MM.1S (cell line): ENCODE measurements at regions not wholly inside any gene's neighbourhood (a gene's known extent, or its start where the extent isn't known, plus 50 kb on each side); places are given as distances from the start of the nearest gene placed in this dataset.

ENCODE experiments used
- DNase-seq: peaks from one replicate; pipeline ENCODE4 v3.0.0-alpha.2; 2015
- H2AFZ ChIP-seq: fragments of 300-600 bp; sonication (generic); 2 replicates; pipeline ENCODE4 v1.6.0; 2016; ENCODE audit warnings: antibody characterized with exemption, low read length
- H3F3A ChIP-seq: fragments of 300-600 bp; sonication (generic); 2 replicates; pipeline ENCODE4 v1.6.1; 2016; ENCODE audit warnings: mild to moderate bottlenecking, antibody characterized with exemption, low read length, moderate library complexity, mixed read lengths; ENCODE audit not compliant: insufficient read depth
- H3K27ac ChIP-seq: fragments of 300-600 bp; sonication (generic); 2 replicates; pipeline ENCODE4 v1.5.1; 2016; ENCODE audit warnings: mild to moderate bottlenecking, low read length
- H3K27me3 ChIP-seq: fragments of 300-600 bp; sonication (generic); replicated peaks from 2 replicates; pipeline ENCODE4 v1.6.0; 2016; ENCODE audit warnings: low read length; ENCODE audit not compliant: insufficient read depth
- H3K36me3 ChIP-seq: fragments of 300-600 bp; sonication (generic); replicated peaks from 2 replicates; pipeline ENCODE4 v1.6.1; 2016; ENCODE audit warnings: mild to moderate bottlenecking, low read length, mixed read lengths; ENCODE audit not compliant: insufficient read depth
- H3K4me1 ChIP-seq: fragments of 300-600 bp; sonication (generic); 2 replicates; pipeline ENCODE4 v1.6.1; 2016; ENCODE audit warnings: low read length, mixed read lengths
- H3K4me2 ChIP-seq: fragments of 300-600 bp; sonication (generic); 2 replicates; pipeline ENCODE4 v1.6.0; 2016; ENCODE audit warnings: low read depth, low read length
- H3K4me3 ChIP-seq: fragments of 300-600 bp; sonication (generic); 2 replicates; pipeline ENCODE4 v1.5.1; 2016; ENCODE audit warnings: low read length, mixed read lengths
- H3K79me2 ChIP-seq: fragments of 300-600 bp; sonication (generic); 2 replicates; pipeline ENCODE4 v1.6.1; 2016; ENCODE audit warnings: mixed run types, low read length, mixed read lengths
- H3K9ac ChIP-seq: fragments of 300-600 bp; sonication (generic); 2 replicates; pipeline ENCODE4 v1.6.1; 2016; ENCODE audit warnings: low read length, mixed read lengths
- H3K9me2 ChIP-seq: fragments of 300-600 bp; sonication (generic); replicated peaks from 2 replicates; pipeline ENCODE4 v1.6.1; 2016; ENCODE audit warnings: mild to moderate bottlenecking, low read length, mixed read lengths; ENCODE audit not compliant: insufficient read depth
- H3K9me3 ChIP-seq: fragments of 300-600 bp; sonication (generic); replicated peaks from 2 replicates; pipeline ENCODE4 v1.6.1; 2016; ENCODE audit warnings: mild to moderate bottlenecking, low read length, mixed read lengths; ENCODE audit not compliant: insufficient read depth
- H4K20me1 ChIP-seq: fragments of 300-600 bp; sonication (generic); 2 replicates; pipeline ENCODE4 v1.6.1; 2016; ENCODE audit warnings: mild to moderate bottlenecking, low read length, moderate library complexity, mixed read lengths; ENCODE audit not compliant: insufficient read depth
- EZH2 ChIP-seq: fragments of 300-600 bp; sonication (generic); optimal IDR thresholded peaks from 2 replicates; pipeline ENCODE3; 2017; ENCODE audit warnings: low read depth, mild to moderate bottlenecking, antibody characterized with exemption, low read length, mixed read lengths
- EZH2phosphoT487 ChIP-seq: fragments of 300-600 bp; sonication (generic); IDR thresholded peaks from 2 replicates; pipeline ENCODE4 v1.6.1; 2018; ENCODE audit warnings: antibody characterized with exemption, low read length
- TF ChIP-seq, protein P1 (sequence below): fragments of 300-600 bp; sonication (generic); IDR thresholded peaks from 2 replicates; pipeline ENCODE4 v1.5.1; 2016; ENCODE audit warnings: antibody characterized with exemption, low read length, mixed read lengths

GRCh38 chr2:117127680-117128079, 686.8 kb upstream of the DDX18 start:
- Histone ChIP-seq H3K27ac (no peak overlapping the region), H3K27me3 (no peaks in the 10 kb centered on the region), H3K9me2 (no peaks in the 10 kb centered on the region), H3K79me2 (no peaks in the 10 kb centered on the region), H3K9me3 (no peaks in the 10 kb centered on the region), H3K4me1 (no peaks in the 10 kb centered on the region), H2AFZ (no peak overlapping the region), H3F3A (no peaks in the 10 kb centered on the region), H3K36me3 (no peaks in the 10 kb centered on the region), H4K20me1 (no peaks in the 10 kb centered on the region), H3K9ac (no peak overlapping the region), H3K4me2 (no peak overlapping the region), H3K4me3 (no peak overlapping the region)
- no peak for TF ChIP-seq EZH2
- no peak for TF ChIP-seq EZH2phosphoT487
- TF ChIP-seq, protein P1, sequence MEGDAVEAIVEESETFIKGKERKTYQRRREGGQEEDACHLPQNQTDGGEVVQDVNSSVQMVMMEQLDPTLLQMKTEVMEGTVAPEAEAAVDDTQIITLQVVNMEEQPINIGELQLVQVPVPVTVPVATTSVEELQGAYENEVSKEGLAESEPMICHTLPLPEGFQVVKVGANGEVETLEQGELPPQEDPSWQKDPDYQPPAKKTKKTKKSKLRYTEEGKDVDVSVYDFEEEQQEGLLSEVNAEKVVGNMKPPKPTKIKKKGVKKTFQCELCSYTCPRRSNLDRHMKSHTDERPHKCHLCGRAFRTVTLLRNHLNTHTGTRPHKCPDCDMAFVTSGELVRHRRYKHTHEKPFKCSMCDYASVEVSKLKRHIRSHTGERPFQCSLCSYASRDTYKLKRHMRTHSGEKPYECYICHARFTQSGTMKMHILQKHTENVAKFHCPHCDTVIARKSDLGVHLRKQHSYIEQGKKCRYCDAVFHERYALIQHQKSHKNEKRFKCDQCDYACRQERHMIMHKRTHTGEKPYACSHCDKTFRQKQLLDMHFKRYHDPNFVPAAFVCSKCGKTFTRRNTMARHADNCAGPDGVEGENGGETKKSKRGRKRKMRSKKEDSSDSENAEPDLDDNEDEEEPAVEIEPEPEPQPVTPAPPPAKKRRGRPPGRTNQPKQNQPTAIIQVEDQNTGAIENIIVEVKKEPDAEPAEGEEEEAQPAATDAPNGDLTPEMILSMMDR, result no peak
- DNase-seq, result no peak

- Histone ChIP-seq H3K4me1 (no peaks in the 10 kb centered on the region), H3F3A (no peaks in the 10 kb centered on the region), H3K27me3 (no peaks in the 10 kb centered on the region), H3K9me3 (no peaks in the 10 kb centered on the region), H3K27ac (no peak overlapping the region), H2AFZ (no peak overlapping the region), H3K9ac (no peak overlapping the region), H3K79me2 (no peaks in the 10 kb centered on the region), H3K4me2 (no peak overlapping the region), H4K20me1 (no peaks in the 10 kb centered on the region), H3K4me3 (no peak overlapping the region), H3K36me3 (no peaks in the 10 kb centered on the region), H3K9me2 (no peaks in the 10 kb centered on the region)
- DNase-seq, result no peak
- no peak for TF ChIP-seq EZH2
- TF ChIP-seq, protein P1, result no peak
- no peak for TF ChIP-seq EZH2phosphoT487
These were observed 686.0 kb upstream of the DDX18 start for GRCh38 chr2:117128461-117128860.

- Histone ChIP-seq H3K9ac (no peak overlapping the region), H3K27me3 (no peaks in the 10 kb centered on the region), H4K20me1 (no peaks in the 10 kb centered on the region), H3K4me1 (no peaks in the 10 kb centered on the region), H3K9me2 (no peaks in the 10 kb centered on the region), H3K79me2 (no peaks in the 10 kb centered on the region), H3K9me3 (no peaks in the 10 kb centered on the region), H2AFZ (no peak overlapping the region), H3K4me2 (no peak overlapping the region), H3K36me3 (no peaks in the 10 kb centered on the region), H3K27ac (no peak overlapping the region), H3F3A (no peaks in the 10 kb centered on the region), H3K4me3 (no peak overlapping the region)
- no peak for DNase-seq
- no peak for TF ChIP-seq EZH2phosphoT487
- TF ChIP-seq EZH2, result no peak
- TF ChIP-seq, protein P1, result no peak
These were observed 677.1 kb upstream of the DDX18 start for GRCh38 chr2:117137371-117137770.
